ENCODE measurements at regions not wholly inside any gene's neighbourhood (a gene's known extent, or its start where the extent isn't known, plus 50 kb on each side); places are given as distances from the start of the nearest gene placed in this dataset.

DNA sequence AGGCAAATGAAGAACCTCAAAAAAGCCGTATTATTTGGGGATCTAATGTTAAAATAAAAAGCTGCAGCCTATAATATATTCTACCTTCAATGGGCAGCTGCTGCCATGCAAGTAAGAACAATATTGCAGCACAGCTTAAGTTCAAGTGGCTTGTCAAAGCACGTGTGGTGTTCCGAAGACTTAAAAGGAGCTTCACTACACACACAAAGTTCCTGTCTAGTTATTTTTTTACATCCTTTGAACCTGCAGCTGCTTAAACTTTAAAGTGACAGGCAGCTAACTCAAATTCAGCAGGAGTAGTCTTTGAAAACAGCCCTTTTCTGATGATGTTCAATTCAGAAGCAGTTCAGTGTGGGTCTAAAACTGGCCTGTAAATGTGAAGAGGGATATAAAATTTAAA is 85.8 kb upstream of the XIRP2 start:
- H3K9me3 Mint-ChIP-seq, result peaks cover 0 to 4% (median 1%) of the 10 kb centered on the region in 7 donors
- H3K4me3 Mint-ChIP-seq, result no peak overlapping the region
- Histone ChIP-seq H3K4me3 (replicated peaks in 1 of 3; ENCODE audit: low read depth in 2 of 3, low read length in 3 of 3) (no peak overlapping the region), H3K27me3 (ENCODE audit: control insufficient read depth in 2 of 2, insufficient read depth in 2 of 2, low read length in 2 of 2) (no peaks in the 10 kb centered on the region), H4K20me1 (ENCODE audit: insufficient read depth, low read length) (no peaks in the 10 kb centered on the region), H3K4me2 (replicated peaks; ENCODE audit: extremely low read depth, low read length, poor library complexity, severe bottlenecking) (no peak overlapping the region), H3K79me2 (ENCODE audit: insufficient read depth, low read length) (no peaks in the 10 kb centered on the region), H2AFZ (ENCODE audit: insufficient read depth, low read depth, low read length, poor library complexity, severe bottlenecking) (no peak overlapping the region), H3K36me3 (replicated peaks in 1 of 2; ENCODE audit: control insufficient read depth in 1 of 2, insufficient read depth in 2 of 2, low read length in 2 of 2) (no peaks in the 10 kb centered on the region), H3K27ac (ENCODE audit: low read depth in 1 of 2, low read length in 2 of 2) (no peak overlapping the region), H3K9ac (ENCODE audit: insufficient read depth, low read length, poor library complexity, severe bottlenecking) (no peak overlapping the region), H3K9me3 (replicated peaks in 1 of 2; ENCODE audit: control insufficient read depth in 1 of 2, insufficient read depth in 1 of 2, low read length in 2 of 2) (peaks cover 0 to 5% of the 10 kb centered on the region in 2 donors), H3K4me1 (ENCODE audit: control insufficient read depth in 1 of 2, insufficient read depth in 2 of 2, low read length in 2 of 2) (no peaks in the 10 kb centered on the region)
- TF ChIP-seq, protein P1, sequence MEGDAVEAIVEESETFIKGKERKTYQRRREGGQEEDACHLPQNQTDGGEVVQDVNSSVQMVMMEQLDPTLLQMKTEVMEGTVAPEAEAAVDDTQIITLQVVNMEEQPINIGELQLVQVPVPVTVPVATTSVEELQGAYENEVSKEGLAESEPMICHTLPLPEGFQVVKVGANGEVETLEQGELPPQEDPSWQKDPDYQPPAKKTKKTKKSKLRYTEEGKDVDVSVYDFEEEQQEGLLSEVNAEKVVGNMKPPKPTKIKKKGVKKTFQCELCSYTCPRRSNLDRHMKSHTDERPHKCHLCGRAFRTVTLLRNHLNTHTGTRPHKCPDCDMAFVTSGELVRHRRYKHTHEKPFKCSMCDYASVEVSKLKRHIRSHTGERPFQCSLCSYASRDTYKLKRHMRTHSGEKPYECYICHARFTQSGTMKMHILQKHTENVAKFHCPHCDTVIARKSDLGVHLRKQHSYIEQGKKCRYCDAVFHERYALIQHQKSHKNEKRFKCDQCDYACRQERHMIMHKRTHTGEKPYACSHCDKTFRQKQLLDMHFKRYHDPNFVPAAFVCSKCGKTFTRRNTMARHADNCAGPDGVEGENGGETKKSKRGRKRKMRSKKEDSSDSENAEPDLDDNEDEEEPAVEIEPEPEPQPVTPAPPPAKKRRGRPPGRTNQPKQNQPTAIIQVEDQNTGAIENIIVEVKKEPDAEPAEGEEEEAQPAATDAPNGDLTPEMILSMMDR (IDR thresholded peaks at IDR 0.05), result no peak
- H3K27me3 Mint-ChIP-seq (ENCODE audit: low read depth in 3 of 3), result peaks cover 0 to 1% (median 0%) of the 10 kb centered on the region in 3 donors
- WGBS (ENCODE audit: insufficient coverage), result 50% methylated on average over 1 of the region's 3 CpGs
- H3K36me3 Mint-ChIP-seq, result no peaks in the 10 kb centered on the region
- intact Hi-C loops (cut with micrococcal nuclease), result no loop called here
- no peak for DNase-seq
- H3K27ac Mint-ChIP-seq, result no peak overlapping the region
- no peaks in the 10 kb centered on the region for H3K4me1 Mint-ChIP-seq

DNA sequence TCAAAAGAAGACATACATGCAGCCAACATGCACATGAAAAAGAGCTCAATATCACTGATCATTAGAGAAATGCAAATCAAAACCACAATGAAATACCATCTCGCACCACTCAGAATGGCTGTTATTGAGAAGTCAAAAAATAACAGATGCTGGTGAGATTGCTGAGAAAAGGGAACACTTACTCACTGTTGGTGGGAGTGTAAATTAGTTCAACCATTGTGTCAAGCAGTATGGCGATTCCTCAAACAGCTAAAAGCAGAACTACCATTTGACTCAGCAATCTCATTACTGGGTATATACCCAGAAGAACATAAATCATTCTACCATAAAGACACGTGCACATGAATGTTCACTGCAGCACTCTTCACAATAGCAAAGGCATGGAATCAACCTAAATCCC is 95.5 kb upstream of the XIRP2 start:
- no peak overlapping the region for H2AFZ ChIP-seq (ENCODE audit: insufficient read depth, low read depth, low read length, poor library complexity, severe bottlenecking)
- no peaks in the 10 kb centered on the region for H3K4me1 Mint-ChIP-seq
- H3K4me3 Mint-ChIP-seq, result no peak overlapping the region
- intact Hi-C loops (cut with micrococcal nuclease), result no loop called here
- H3K27me3 ChIP-seq (ENCODE audit: control insufficient read depth in 2 of 2, insufficient read depth in 2 of 2, low read length in 2 of 2), result no peaks in the 10 kb centered on the region
- H3K27me3 Mint-ChIP-seq (ENCODE audit: low read depth in 3 of 3), result no peaks in the 10 kb centered on the region
- DNase-seq, result no peak
- H3K27ac ChIP-seq (ENCODE audit: low read depth in 1 of 2, low read length in 2 of 2), result no peak overlapping the region
- H4K20me1 ChIP-seq (ENCODE audit: insufficient read depth, low read length), result no peaks in the 10 kb centered on the region
- H3K27ac Mint-ChIP-seq, result no peak overlapping the region
- peaks cover 0 to under 1% of the 10 kb centered on the region in 2 donors for H3K9me3 ChIP-seq (replicated peaks in 1 of 2; ENCODE audit: control insufficient read depth in 1 of 2, insufficient read depth in 1 of 2, low read length in 2 of 2)
- H3K4me3 ChIP-seq (replicated peaks in 1 of 3; ENCODE audit: low read depth in 2 of 3, low read length in 3 of 3), result no peak overlapping the region
- TF ChIP-seq, protein P1 (IDR thresholded peaks at IDR 0.05), result no peak
- 20% methylated on average over 1 of the region's 3 CpGs for WGBS (ENCODE audit: insufficient coverage)
- H3K9ac ChIP-seq (ENCODE audit: insufficient read depth, low read length, poor library complexity, severe bottlenecking), result no peak overlapping the region
- peaks cover 0 to 14% (median 5%) of the 10 kb centered on the region in 7 donors for H3K9me3 Mint-ChIP-seq
- H3K4me1 ChIP-seq (ENCODE audit: control insufficient read depth in 1 of 2, insufficient read depth in 2 of 2, low read length in 2 of 2), result no peaks in the 10 kb centered on the region
- no peaks in the 10 kb centered on the region for H3K79me2 ChIP-seq (ENCODE audit: insufficient read depth, low read length)
- no peak overlapping the region for H3K4me2 ChIP-seq (replicated peaks; ENCODE audit: extremely low read depth, low read length, poor library complexity, severe bottlenecking)
- no peaks in the 10 kb centered on the region for H3K36me3 ChIP-seq (replicated peaks in 1 of 2; ENCODE audit: control insufficient read depth in 1 of 2, insufficient read depth in 2 of 2, low read length in 2 of 2)
- no peaks in the 10 kb centered on the region for H3K36me3 Mint-ChIP-seq
